NCI-H510A (cell line): ENCODE measurements at regions not wholly inside any gene's neighbourhood (a gene's known extent, or its start where the extent isn't known, plus 50 kb on each side); places are given as distances from the start of the nearest gene placed in this dataset.

Source experiments
- DNase-seq: peaks from one replicate; lab custom pipeline; 2025; lab: John Stamatoyannopoulos, UW

GRCh38 chr16:59224401-59224800, 490.3 kb upstream of the GOT2 start:
- DNase-seq: no peak

- no peak for DNase-seq
These were observed 485.9 kb upstream of the GOT2 start for GRCh38 chr16:59220011-59220410.

GRCh38 chr16:59216291-59216690, 482.2 kb upstream of the GOT2 start:
- DNase-seq: no peak

GRCh38 chr16:59214455-59214854, 480.3 kb upstream of the GOT2 start:
- DNase-seq: no peak

GRCh38 chr16:59213952-59214351, 479.8 kb upstream of the GOT2 start:
- DNase-seq: no peak

GRCh38 chr16:59212492-59213024, 478.4 kb upstream of the GOT2 start:
- DNase-seq: no peak

- DNase-seq: no peak
These were observed 476.9 kb upstream of the GOT2 start for GRCh38 chr16:59210955-59211541.

GRCh38 chr16:59205403-59205802, 471.3 kb upstream of the GOT2 start:
- no peak for DNase-seq

GRCh38 chr16:59204589-59204988, 470.5 kb upstream of the GOT2 start:
- DNase-seq: no peak

- DNase-seq: no peak
These were observed 468.2 kb upstream of the GOT2 start for GRCh38 chr16:59202233-59202862.

- DNase-seq: no peak
These were observed 467.7 kb upstream of the GOT2 start for GRCh38 chr16:59201821-59202220.

GRCh38 chr16:59201160-59201559, 467.0 kb upstream of the GOT2 start:
- DNase-seq: no peak

- DNase-seq: no peak
These were observed 464.4 kb upstream of the GOT2 start for GRCh38 chr16:59198487-59198886.

GRCh38 chr16:59195242-59195641, 461.1 kb upstream of the GOT2 start:
- no peak for DNase-seq

GRCh38 chr16:59193637-59194036, 459.5 kb upstream of the GOT2 start:
- no peak for DNase-seq

GRCh38 chr16:59192551-59193199, 458.6 kb upstream of the GOT2 start:
- DNase-seq: no peak

- DNase-seq: no peak
These were observed 456.6 kb upstream of the GOT2 start for GRCh38 chr16:59190731-59191130.

GRCh38 chr16:59188029-59188428, 453.9 kb upstream of the GOT2 start:
- DNase-seq: no peak

- peak; percentile 22 for DNase-seq
These were observed 447.8 kb upstream of the GOT2 start for GRCh38 chr16:59181821-59182420.

- DNase-seq: no peak
These were observed 446.0 kb upstream of the GOT2 start for GRCh38 chr16:59180083-59180476.

GRCh38 chr16:59179446-59180082, 445.4 kb upstream of the GOT2 start:
- no peak for DNase-seq

- DNase-seq: no peak
These were observed 439.3 kb upstream of the GOT2 start for GRCh38 chr16:59173408-59173831.
